ENCODE measurements at regions not wholly inside any gene's neighbourhood (a gene's known extent, or its start where the extent isn't known, plus 50 kb on each side); places are given as distances from the start of the nearest gene placed in this dataset.

DNA sequence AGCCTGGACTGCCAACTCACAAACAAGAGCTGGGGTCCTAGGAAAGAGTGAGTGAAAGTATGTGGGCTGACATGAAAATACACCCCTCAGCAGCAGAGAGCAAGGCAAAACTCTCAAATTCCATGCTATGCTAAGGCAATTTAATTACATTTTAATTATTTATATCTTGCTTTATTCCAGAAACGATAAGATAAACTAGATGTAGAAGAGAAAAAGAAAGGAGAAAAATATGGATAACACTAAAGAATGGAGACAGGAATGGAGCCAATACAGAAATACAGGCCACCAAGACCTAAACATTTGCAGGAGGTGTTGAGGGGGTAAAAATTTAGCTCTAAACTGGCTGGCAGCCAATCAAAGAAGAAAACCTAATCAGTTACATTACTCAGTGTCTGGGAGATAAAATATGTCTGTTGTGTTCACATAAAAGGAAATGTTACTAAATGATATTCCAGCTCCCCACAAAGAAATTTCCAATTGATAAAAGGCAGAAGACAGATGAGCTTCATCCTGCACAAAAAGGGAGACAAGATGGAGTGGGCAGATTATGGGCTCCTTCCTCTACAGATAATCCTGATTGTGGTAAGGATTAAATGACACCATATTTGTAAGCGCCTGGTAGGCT, 223.5 kb upstream of the BLID start:
- intact Hi-C loops (cut with DNase I; ENCODE audit: low total_unique reads) = no loop called here
- Histone ChIP-seq H3K4me3 (no peak overlapping the region), H3K9me3 (no peaks in the 10 kb centered on the region), H3K27me3 (no peaks in the 10 kb centered on the region), H3K4me1 (peaks cover 44% of the 10 kb centered on the region), H3K27ac (peak overlapping the region in 1 of 2 donors; percentile 34), H3K36me3 (ENCODE audit: low read depth, missing control alignments) (no peaks in the 10 kb centered on the region)
- no peak for DNase-seq
- TF ChIP-seq POLR2A (IDR thresholded peaks at IDR 0.05) = no peak
- TF ChIP-seq, protein P1, sequence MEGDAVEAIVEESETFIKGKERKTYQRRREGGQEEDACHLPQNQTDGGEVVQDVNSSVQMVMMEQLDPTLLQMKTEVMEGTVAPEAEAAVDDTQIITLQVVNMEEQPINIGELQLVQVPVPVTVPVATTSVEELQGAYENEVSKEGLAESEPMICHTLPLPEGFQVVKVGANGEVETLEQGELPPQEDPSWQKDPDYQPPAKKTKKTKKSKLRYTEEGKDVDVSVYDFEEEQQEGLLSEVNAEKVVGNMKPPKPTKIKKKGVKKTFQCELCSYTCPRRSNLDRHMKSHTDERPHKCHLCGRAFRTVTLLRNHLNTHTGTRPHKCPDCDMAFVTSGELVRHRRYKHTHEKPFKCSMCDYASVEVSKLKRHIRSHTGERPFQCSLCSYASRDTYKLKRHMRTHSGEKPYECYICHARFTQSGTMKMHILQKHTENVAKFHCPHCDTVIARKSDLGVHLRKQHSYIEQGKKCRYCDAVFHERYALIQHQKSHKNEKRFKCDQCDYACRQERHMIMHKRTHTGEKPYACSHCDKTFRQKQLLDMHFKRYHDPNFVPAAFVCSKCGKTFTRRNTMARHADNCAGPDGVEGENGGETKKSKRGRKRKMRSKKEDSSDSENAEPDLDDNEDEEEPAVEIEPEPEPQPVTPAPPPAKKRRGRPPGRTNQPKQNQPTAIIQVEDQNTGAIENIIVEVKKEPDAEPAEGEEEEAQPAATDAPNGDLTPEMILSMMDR (IDR thresholded peaks at IDR 0.05) = no peak
- 64 to 70% methylated on average over 2 of the region's 2 CpGs for WGBS, 2 donors

DNA sequence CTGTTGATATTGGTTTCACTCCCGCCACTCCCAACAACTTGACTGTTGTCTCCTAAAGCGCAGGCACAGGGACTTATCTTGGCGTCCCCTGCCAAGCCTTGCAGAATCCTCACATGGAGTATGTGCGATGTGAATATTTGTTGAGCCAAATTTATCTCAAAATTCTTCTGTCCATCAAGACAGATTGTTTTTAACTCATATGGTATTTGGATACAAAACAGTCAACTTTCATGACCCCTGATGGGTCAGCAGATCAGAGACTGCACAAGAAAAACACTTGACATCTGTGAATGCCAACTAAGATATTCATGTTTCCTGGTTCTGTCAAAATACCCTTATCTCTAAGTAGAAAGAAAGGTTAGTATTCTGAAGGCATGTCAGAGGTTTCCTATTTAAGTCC, 221.7 kb upstream of the BLID start:
- H3K4me1 ChIP-seq = peaks cover 38% of the 10 kb centered on the region
- DNase-seq = no peak
- WGBS, 2 donors = 65 to 84% methylated on average over 4 of the region's 4 CpGs
- H3K27me3 ChIP-seq = no peaks in the 10 kb centered on the region
- intact Hi-C loops (cut with DNase I; ENCODE audit: low total_unique reads) = no loop called here
- no peaks in the 10 kb centered on the region for H3K36me3 ChIP-seq (ENCODE audit: low read depth, missing control alignments)
- peak overlapping the region in 1 of 2 donors; percentile 7 for H3K27ac ChIP-seq
- H3K4me3 ChIP-seq = no peak overlapping the region
- H3K9me3 ChIP-seq = no peaks in the 10 kb centered on the region
- TF ChIP-seq, protein P1 (IDR thresholded peaks at IDR 0.05) = no peak
- no peak for TF ChIP-seq POLR2A (IDR thresholded peaks at IDR 0.05)

DNA sequence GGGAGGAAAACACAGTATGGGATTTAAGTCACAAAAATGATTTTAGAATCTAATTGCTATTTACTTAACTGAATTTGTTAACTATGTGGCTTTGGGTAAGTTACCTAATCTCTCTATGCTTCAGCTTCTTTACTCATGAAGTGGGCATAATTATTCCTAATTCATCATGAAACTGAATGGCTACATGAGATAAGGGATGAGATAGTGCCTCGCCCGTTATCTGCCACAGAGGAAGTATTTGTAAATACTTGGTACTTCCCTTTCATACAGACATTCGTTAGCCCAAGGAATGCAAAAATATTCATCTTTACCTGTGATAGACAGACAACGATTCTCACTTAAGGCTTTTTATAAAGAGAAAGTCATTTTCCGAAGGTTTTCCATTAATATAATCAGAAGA, 221.2 kb upstream of the BLID start:
- Histone ChIP-seq H3K27me3 (no peaks in the 10 kb centered on the region), H3K4me1 (peaks cover 34% of the 10 kb centered on the region), H3K27ac (peak overlapping the region in 1 of 2 donors; percentile 7), H3K4me3 (no peak overlapping the region), H3K9me3 (no peaks in the 10 kb centered on the region), H3K36me3 (ENCODE audit: low read depth, missing control alignments) (no peaks in the 10 kb centered on the region)
- TF ChIP-seq, protein P1 (IDR thresholded peaks at IDR 0.05) = no peak
- DNase-seq = no peak
- 57 to 77% methylated on average over 5 of the region's 5 CpGs for WGBS, 2 donors
- intact Hi-C loops (cut with DNase I; ENCODE audit: low total_unique reads) = no loop called here

DNA sequence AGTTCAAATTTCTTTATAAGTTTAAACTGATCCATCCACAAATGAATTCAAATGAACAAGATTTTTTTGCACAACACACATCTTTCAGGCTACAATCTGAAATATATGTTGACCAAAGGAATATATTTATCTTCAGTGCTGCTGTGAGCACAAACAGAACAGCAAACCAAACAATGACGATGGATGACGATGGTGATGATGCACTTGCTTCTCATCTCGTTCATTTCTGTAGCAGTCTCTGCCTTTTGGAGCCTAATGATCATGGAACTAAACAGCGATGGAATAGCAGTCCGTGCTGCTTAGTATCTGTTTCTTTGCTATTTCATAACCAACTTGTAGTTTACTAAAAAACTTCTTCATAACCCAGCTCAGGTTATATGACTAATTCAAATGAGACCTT, 220.7 kb upstream of the BLID start:
- peaks cover 34% of the 10 kb centered on the region for H3K4me1 ChIP-seq
- WGBS, 2 donors = 88 to 93% methylated on average over 5 of the region's 5 CpGs
- H3K36me3 ChIP-seq (ENCODE audit: low read depth, missing control alignments) = no peaks in the 10 kb centered on the region
- intact Hi-C loops (cut with DNase I; ENCODE audit: low total_unique reads) = no loop called here
- H3K4me3 ChIP-seq = no peak overlapping the region
- H3K27me3 ChIP-seq = no peaks in the 10 kb centered on the region
- H3K27ac ChIP-seq = peak overlapping the region; percentile 47 to 52
- DNase-seq = no peak
- TF ChIP-seq, protein P1 (IDR thresholded peaks at IDR 0.05) = no peak
- TF ChIP-seq POLR2A (IDR thresholded peaks at IDR 0.05) = no peak
- no peaks in the 10 kb centered on the region for H3K9me3 ChIP-seq

Measured in testis (tissue), 2 donors.